Mammary epithelial cell (primary cell): ENCODE measurements at regions not wholly inside any gene's neighbourhood (a gene's known extent, or its start where the extent isn't known, plus 50 kb on each side); places are given as distances from the start of the nearest gene placed in this dataset.

ENCODE experiments used
- EZH2 ChIP-seq: IDR thresholded peaks from 2 replicates; pipeline ENCODE4 v1.6.1; 2012; ENCODE audit warnings: low read length, inconsistent platforms, borderline replicate concordance
- TF ChIP-seq, protein P1 (sequence below), 2 donors: IDR thresholded peaks in 1 of 2; conservative IDR thresholded peaks in 1 of 2; 2 replicates each; pipeline ENCODE4 v1.5.1; 2011 to 2012; ENCODE audit warnings: inconsistent platforms in 2 of 2, low read length in 2 of 2, mild to moderate bottlenecking in 2 of 2, control low read depth in 1 of 2, low read depth in 1 of 2; ENCODE audit not compliant: insufficient read depth in 1 of 2; ENCODE audit errors: extremely low read depth in 1 of 2

DNA sequence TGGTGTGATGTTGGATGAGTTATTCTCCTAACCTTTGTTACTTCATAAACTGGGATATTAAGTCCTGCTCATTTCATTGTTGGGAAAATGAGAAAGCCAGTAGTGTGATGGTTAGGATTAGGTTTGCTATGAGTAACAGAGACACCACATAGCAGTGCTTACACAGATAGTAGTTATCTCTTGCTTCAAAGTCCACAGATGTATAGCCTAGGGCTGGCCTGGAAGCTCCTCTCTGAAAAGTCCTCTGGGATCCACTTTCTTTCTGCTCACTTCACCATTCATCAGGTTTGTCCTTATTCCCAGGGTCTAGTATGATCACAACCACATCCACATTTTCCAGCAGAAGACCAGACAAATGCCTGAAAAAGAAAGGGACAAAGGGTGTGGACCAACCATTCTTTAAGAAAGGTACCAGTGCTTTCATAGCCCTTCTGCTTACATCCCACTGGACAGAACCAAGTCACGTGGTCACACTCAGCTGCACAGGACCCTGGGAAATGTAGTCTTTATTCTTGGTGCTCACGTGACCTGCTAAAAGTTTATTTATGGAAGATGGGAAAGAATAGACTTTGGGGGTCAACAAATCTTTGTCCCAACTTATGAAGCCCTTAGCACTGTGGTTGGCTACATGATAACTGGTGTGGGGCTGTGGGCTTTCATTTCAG is 108.9 kb downstream of the INSIG2 start:
- TF ChIP-seq, protein P1, sequence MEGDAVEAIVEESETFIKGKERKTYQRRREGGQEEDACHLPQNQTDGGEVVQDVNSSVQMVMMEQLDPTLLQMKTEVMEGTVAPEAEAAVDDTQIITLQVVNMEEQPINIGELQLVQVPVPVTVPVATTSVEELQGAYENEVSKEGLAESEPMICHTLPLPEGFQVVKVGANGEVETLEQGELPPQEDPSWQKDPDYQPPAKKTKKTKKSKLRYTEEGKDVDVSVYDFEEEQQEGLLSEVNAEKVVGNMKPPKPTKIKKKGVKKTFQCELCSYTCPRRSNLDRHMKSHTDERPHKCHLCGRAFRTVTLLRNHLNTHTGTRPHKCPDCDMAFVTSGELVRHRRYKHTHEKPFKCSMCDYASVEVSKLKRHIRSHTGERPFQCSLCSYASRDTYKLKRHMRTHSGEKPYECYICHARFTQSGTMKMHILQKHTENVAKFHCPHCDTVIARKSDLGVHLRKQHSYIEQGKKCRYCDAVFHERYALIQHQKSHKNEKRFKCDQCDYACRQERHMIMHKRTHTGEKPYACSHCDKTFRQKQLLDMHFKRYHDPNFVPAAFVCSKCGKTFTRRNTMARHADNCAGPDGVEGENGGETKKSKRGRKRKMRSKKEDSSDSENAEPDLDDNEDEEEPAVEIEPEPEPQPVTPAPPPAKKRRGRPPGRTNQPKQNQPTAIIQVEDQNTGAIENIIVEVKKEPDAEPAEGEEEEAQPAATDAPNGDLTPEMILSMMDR (conservative IDR thresholded peaks at IDR 0.05 in 1 of 2, IDR thresholded peaks at IDR 0.05 in 1 of 2; ENCODE audit: extremely low read depth in 1 of 2, insufficient read depth in 1 of 2, low read depth in 1 of 2, low read length in 2 of 2), result no peak
- no peak for TF ChIP-seq EZH2
